ENCODE measurements at regions not wholly inside any gene's neighbourhood (a gene's known extent, or its start where the extent isn't known, plus 50 kb on each side); places are given as distances from the start of the nearest gene placed in this dataset.

DNA sequence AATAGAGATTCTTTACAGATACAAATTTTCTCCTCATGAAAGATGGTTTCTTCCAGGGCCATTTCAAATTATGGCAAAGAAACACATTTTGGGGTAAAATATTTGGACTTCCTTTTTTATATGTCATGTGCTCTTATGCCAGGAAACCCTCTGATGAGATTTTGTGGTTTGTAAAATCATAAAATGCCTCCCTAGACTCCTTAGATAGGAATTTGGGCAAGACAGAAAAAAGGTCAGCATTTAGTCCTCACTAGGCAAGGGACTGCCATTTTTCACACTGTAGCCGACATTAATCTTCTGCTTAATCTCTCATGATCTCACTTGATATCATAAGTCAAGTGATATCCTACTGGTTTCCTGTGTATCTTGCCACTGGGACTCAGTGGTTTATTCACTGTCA lies 286.4 kb downstream of the ARHGAP12 start:
- TF ChIP-seq, protein P1, sequence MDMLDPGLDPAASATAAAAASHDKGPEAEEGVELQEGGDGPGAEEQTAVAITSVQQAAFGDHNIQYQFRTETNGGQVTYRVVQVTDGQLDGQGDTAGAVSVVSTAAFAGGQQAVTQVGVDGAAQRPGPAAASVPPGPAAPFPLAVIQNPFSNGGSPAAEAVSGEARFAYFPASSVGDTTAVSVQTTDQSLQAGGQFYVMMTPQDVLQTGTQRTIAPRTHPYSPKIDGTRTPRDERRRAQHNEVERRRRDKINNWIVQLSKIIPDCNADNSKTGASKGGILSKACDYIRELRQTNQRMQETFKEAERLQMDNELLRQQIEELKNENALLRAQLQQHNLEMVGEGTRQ (IDR thresholded peaks at IDR 0.05): no peak
- TF ChIP-seq, protein P2, sequence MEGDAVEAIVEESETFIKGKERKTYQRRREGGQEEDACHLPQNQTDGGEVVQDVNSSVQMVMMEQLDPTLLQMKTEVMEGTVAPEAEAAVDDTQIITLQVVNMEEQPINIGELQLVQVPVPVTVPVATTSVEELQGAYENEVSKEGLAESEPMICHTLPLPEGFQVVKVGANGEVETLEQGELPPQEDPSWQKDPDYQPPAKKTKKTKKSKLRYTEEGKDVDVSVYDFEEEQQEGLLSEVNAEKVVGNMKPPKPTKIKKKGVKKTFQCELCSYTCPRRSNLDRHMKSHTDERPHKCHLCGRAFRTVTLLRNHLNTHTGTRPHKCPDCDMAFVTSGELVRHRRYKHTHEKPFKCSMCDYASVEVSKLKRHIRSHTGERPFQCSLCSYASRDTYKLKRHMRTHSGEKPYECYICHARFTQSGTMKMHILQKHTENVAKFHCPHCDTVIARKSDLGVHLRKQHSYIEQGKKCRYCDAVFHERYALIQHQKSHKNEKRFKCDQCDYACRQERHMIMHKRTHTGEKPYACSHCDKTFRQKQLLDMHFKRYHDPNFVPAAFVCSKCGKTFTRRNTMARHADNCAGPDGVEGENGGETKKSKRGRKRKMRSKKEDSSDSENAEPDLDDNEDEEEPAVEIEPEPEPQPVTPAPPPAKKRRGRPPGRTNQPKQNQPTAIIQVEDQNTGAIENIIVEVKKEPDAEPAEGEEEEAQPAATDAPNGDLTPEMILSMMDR (IDR thresholded peaks at IDR 0.05): no peak
- no peak for TF ChIP-seq ESRRA (IDR thresholded peaks at IDR 0.05; ENCODE audit: borderline replicate concordance, low read length)
- no peak for TF ChIP-seq RAD21 (conservative IDR thresholded peaks at IDR 0.05 in 1 of 2, IDR thresholded peaks at IDR 0.05 in 1 of 2)
- TF ChIP-seq, protein P3, sequence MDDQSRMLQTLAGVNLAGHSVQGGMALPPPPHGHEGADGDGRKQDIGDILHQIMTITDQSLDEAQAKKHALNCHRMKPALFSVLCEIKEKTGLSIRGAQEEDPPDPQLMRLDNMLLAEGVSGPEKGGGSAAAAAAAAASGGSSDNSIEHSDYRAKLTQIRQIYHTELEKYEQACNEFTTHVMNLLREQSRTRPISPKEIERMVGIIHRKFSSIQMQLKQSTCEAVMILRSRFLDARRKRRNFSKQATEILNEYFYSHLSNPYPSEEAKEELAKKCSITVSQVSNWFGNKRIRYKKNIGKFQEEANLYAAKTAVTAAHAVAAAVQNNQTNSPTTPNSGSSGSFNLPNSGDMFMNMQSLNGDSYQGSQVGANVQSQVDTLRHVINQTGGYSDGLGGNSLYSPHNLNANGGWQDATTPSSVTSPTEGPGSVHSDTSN (IDR thresholded peaks at IDR 0.05): no peak
- no peak for TF ChIP-seq EP300 (IDR thresholded peaks at IDR 0.05)
